IPS-20b (cell line): ENCODE measurements at regions not wholly inside any gene's neighbourhood (a gene's known extent, or its start where the extent isn't known, plus 50 kb on each side); places are given as distances from the start of the nearest gene placed in this dataset.

Experiments used
- H3K27ac ChIP-seq: one replicate; pipeline ENCODE4 v1.5.1; 2013; ENCODE audit warnings: low read length
- H3K27me3 ChIP-seq: 2 replicates; pipeline ENCODE4 v1.6.1; 2013; ENCODE audit warnings: mild to moderate bottlenecking, low read length, inconsistent platforms; ENCODE audit not compliant: insufficient read depth
- H3K36me3 ChIP-seq: 2 replicates; pipeline ENCODE4 v1.6.1; 2013; ENCODE audit warnings: low read depth, mild to moderate bottlenecking, inconsistent platforms, low read length, moderate library complexity; ENCODE audit not compliant: insufficient read depth
- H3K4me1 ChIP-seq: 2 replicates; pipeline ENCODE4 v1.6.1; 2013; ENCODE audit warnings: mild to moderate bottlenecking, control low read depth, inconsistent platforms, low read length, moderate library complexity; ENCODE audit not compliant: insufficient read depth
- H3K4me3 ChIP-seq: 2 replicates; pipeline ENCODE4 v1.5.1; 2013; ENCODE audit warnings: mild to moderate bottlenecking, low read length, inconsistent platforms
- H3K9ac ChIP-seq: 2 replicates; pipeline ENCODE4 v1.6.1; 2013; ENCODE audit warnings: low read depth, mild to moderate bottlenecking, inconsistent platforms, low read length, moderate library complexity
- H3K9me3 ChIP-seq: 2 replicates; pipeline ENCODE4 v1.6.1; 2013; ENCODE audit warnings: mild to moderate bottlenecking, low read depth, low read length, inconsistent platforms; ENCODE audit not compliant: insufficient read depth

DNA sequence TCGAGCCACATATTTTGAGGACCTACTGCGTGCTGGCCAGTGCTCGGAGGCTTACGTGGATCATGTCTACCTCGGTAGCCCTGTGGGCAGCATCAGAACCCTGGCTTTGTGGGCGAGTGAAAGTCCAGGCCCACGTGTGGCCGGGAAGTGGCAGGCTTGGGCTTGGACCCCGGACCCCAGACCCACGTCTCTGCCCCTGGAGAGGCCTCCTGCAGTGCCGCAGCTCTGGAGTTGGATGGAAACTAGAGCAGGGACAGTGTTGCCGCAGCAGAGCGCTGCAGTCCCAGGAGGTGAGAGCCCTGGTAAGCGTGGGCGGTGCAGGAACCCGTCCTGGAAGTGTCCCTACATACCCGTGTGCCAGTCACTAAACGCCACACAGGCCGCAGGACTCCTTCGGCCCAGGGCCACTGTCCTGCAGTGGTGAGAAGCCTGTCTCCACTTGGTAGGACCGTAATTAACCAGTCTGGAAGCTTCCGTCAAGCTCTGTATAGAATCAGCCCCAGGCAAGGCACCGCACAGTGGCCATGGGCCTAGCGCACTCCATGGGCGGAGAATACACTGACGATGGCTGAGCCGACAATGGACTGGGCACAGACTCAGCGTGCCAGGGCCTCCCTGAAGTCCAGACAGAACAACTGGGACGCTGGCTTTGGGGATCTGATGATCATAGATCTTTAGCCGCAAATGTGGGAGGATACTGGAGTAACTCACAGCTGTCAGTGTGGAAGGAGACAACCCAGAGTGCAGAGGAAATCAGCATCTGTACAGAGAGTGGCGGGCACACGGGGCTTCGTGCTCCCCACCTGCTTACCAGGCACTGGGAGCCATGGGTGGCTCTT is 219.5 kb downstream of the KIF26A start:
- Histone ChIP-seq H3K27ac (no peak overlapping the region), H3K27me3 (no peaks in the 10 kb centered on the region), H3K9ac (no peak overlapping the region), H3K4me1 (no peaks in the 10 kb centered on the region), H3K9me3 (no peaks in the 10 kb centered on the region), H3K36me3 (no peaks in the 10 kb centered on the region), H3K4me3 (no peak overlapping the region)

DNA sequence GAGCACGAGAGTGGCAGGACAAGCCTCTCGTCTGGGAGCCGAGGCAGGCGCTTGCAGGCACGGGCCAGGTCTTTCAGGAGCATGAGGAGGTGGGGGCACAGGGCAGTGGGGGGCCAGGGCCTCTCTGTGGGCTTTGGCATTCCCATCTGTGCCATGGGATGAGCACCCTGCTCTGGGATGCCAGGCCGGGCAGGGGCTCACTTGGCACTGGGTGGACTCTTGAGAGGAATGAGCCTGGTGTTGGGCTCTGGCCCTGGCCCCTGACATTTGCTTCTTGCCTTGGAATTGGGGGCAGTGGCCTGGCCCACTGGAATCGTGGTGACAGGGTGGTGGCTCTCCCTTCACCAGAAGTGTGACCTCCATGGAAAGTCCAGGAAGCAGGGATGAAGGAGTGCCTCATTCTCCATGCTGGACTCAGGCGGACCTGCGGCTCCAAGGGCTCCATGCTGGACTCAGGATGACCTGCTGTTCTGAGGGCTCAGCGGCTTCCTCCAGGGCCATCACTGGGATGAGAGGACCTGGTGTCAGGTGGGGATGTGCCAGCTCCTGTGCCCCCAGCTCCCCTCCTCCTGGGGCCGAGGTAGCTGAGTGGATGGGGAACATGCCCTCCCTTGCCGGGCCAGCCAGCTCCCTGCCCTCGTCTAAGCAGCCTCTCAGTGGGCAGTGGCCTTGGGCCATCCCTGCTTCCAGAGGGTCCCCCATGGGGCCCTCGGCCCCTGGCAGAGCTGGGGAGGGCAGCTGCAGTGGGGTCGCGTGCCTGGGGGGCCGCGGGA is 220.3 kb downstream of the KIF26A start:
- Histone ChIP-seq H3K4me1 (no peaks in the 10 kb centered on the region), H3K36me3 (no peaks in the 10 kb centered on the region), H3K4me3 (no peak overlapping the region), H3K9ac (no peak overlapping the region), H3K9me3 (no peaks in the 10 kb centered on the region), H3K27ac (no peak overlapping the region), H3K27me3 (no peaks in the 10 kb centered on the region)

DNA sequence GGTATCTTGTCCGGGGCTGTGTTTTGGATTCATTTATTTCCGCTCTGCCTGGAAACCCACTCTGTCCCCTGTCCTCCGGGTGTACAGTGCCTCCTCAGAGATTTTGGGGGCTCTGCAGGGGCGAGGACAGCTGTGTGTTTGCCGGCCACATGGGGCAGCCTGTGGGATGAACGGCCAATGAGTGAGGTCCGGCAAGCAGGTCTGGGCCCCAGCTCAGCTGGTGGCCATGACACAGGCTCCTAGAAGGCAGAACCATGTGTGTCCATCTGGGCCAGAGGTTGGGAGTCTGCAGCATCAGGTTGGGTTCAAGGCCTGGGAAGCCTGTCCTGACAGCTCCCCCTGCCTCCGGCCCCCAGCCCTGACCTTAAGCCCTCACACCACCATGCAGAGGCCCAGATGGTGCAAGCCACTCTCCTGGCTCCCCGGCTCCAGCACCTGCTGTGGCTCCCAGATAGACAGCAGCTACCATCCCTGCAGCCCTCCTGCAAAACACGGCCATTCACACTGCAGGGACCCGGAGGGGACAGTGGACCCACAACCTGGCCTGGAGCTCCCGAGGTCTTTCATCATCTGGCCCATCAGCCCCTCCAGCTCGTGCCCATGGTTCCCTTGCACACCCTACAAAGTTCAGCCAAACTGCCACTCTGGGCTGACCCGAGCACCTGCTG is 220.1 kb upstream of the C14orf180 start:
- Histone ChIP-seq H3K36me3 (no peaks in the 10 kb centered on the region), H3K9ac (no peak overlapping the region), H3K9me3 (no peaks in the 10 kb centered on the region), H3K27ac (no peak overlapping the region), H3K4me3 (no peak overlapping the region), H3K4me1 (no peaks in the 10 kb centered on the region), H3K27me3 (no peaks in the 10 kb centered on the region)

DNA sequence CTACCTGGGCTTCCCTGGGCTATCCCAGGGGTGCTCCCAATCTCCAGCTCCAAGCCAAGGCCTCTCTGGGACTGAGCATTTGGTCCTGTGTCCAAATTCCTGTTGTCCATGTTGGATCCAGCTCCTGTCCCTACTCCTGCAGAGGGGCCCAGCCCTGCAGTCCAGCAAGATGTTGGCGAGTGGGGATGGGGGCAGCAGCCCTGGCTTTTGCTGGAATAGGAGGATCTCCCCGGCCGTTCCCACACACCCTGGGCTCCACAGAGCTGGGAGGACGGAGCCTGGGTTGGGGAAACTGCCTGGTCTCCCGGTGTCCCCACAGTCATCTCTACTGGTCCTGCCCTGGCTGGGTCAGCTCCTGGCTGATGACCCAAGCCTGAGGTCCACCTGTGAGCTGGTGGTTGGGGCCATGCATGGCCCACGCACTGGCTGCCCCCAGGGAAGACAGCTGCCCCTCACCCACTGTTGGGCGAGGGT is 219.6 kb upstream of the C14orf180 start:
- H3K27me3 ChIP-seq: no peaks in the 10 kb centered on the region
- H3K9me3 ChIP-seq: no peaks in the 10 kb centered on the region
- H3K27ac ChIP-seq: no peak overlapping the region
- H3K4me3 ChIP-seq: no peak overlapping the region
- H3K4me1 ChIP-seq: no peaks in the 10 kb centered on the region
- no peaks in the 10 kb centered on the region for H3K36me3 ChIP-seq
- H3K9ac ChIP-seq: no peak overlapping the region

DNA sequence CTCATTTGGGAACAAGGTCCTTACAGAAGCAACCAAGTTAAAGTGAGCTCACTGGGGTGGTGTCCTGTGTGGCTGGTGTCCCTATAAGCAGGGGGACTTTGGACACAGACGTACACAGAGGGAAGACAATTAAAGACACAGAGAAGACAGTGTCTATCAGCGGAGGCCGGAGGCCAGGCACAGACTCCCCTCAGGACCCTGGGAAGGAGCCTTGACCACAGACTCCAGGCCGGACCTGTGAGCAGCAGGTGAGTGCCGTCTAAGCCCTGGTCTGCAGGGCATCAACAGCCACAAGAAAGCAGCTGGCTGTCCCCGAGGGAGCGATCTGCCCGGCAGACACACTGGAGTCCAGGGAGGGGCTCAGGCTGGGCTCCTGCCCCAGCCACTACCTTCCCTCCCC is 219.1 kb upstream of the C14orf180 start:
- no peaks in the 10 kb centered on the region for H3K36me3 ChIP-seq
- H3K9me3 ChIP-seq: no peaks in the 10 kb centered on the region
- no peak overlapping the region; the same call in 1 of the 2 replicates for H3K9ac ChIP-seq
- no peaks in the 10 kb centered on the region for H3K27me3 ChIP-seq
- H3K4me1 ChIP-seq: no peaks in the 10 kb centered on the region
- H3K4me3 ChIP-seq: no peak overlapping the region
- H3K27ac ChIP-seq: no peak overlapping the region

DNA sequence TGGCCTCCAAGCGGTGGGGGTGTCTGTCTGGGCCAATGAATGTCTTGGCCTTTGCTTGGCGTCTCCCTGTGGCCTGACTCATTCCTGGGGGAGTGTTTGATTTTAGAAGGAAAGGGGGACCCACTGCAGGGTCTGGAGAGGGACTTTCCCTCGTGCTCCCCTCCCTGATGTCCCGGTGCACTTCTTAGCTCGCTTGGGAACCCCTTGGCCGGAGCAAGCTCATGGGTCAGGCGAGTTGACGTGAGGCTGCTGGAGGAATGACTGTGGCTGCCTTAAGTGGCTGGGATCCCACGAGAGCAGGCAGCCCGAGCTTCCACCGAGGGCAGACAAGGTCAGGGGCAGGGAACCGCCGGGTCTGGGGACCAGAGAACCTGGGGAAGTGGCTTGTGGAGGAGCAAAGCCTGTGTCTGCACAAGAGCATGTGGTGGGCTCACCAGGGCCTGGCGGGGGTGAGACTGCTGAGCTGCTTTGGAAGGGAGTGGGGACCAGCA is 218.4 kb upstream of the C14orf180 start:
- Histone ChIP-seq H3K27me3 (no peaks in the 10 kb centered on the region), H3K27ac (no peak overlapping the region), H3K4me1 (no peaks in the 10 kb centered on the region), H3K9ac (no peak overlapping the region), H3K4me3 (no peak overlapping the region), H3K9me3 (no peaks in the 10 kb centered on the region), H3K36me3 (no peaks in the 10 kb centered on the region)

DNA sequence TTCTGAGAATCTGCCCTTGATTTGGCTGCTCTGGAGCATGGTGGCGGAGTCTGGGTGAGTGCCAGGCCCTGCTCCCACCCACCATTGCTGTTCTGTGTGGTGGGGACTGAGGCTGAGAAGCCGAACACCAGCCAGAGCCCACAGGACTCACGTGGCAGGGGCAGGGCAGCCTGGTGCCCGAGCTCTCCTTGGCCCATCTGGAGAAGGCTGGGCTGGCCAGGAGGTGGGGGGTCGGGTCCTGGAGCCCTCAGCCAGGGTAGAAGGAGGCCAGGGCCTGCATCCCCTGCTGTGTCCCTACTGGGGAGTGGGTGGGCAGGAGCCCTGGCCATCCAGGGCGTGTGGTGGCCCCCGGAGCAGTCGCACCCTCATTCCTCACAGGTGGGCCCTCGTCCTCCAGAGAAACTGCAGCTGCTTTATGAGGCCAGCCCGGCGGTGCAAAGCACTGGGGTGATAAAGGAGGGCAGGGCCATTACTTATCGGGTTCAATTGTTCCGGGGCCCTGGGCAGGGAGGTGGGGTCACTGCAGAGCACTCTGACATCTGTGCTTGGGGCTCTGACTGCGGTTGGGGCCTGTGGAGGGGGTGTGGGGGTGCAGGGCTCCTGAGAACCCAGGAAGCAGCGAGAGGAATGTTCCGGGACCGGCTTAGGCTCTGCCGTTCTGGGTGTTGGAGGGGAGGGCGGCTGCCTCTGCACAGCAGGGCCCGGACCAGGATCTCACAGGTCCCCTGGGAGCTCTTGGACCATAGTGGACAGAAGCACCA is 217.5 kb upstream of the C14orf180 start:
- H3K9me3 ChIP-seq: no peaks in the 10 kb centered on the region
- no peak overlapping the region for H3K9ac ChIP-seq
- no peak overlapping the region for H3K27ac ChIP-seq
- no peak overlapping the region for H3K4me3 ChIP-seq
- no peaks in the 10 kb centered on the region for H3K27me3 ChIP-seq
- H3K36me3 ChIP-seq: no peaks in the 10 kb centered on the region
- no peaks in the 10 kb centered on the region for H3K4me1 ChIP-seq

DNA sequence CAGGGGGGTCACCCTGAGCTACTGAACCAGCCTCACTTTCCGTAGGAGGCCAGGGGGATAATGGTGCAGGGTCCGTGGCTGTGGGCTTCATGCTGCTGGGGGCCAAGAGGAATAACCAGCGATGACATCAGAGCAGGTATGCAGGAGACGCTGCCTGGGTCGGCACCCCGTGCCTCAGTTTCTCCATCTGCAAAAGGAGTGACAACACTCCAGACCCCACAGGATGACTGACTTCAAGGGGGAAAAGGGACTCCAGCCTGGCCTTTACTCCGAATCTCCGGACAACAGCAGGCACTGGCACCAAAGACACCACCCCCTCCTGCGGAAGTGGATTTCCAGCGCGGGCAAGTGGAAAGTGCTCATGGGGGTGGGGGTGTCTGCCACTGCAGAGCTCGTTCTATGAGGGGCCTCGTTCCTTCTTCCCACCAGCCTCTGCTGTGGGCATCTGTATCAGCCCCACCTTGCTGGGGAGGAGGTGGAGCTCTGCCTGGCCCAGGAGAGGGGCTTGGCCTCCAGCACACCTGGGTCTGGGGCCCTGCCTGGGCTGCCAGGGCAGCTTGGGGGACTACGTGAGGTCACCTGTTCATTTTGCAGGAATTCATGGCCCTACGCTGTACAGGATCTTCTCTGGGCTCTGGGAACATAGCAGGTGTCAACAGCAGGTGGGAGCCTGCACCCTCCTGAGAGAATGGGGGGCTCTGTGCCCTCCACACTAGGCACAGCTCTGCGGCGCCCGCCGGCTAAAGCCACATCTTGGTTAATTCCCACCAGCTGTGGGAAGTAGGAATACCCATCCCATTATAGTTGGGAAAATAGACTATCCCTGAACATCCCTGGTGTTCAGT is 216.6 kb upstream of the C14orf180 start:
- H3K4me1 ChIP-seq: no peaks in the 10 kb centered on the region
- no peaks in the 10 kb centered on the region for H3K9me3 ChIP-seq
- H3K27me3 ChIP-seq: no peaks in the 10 kb centered on the region
- no peak overlapping the region for H3K27ac ChIP-seq
- H3K36me3 ChIP-seq: no peaks in the 10 kb centered on the region
- no peak overlapping the region for H3K9ac ChIP-seq
- H3K4me3 ChIP-seq: no peak overlapping the region

DNA sequence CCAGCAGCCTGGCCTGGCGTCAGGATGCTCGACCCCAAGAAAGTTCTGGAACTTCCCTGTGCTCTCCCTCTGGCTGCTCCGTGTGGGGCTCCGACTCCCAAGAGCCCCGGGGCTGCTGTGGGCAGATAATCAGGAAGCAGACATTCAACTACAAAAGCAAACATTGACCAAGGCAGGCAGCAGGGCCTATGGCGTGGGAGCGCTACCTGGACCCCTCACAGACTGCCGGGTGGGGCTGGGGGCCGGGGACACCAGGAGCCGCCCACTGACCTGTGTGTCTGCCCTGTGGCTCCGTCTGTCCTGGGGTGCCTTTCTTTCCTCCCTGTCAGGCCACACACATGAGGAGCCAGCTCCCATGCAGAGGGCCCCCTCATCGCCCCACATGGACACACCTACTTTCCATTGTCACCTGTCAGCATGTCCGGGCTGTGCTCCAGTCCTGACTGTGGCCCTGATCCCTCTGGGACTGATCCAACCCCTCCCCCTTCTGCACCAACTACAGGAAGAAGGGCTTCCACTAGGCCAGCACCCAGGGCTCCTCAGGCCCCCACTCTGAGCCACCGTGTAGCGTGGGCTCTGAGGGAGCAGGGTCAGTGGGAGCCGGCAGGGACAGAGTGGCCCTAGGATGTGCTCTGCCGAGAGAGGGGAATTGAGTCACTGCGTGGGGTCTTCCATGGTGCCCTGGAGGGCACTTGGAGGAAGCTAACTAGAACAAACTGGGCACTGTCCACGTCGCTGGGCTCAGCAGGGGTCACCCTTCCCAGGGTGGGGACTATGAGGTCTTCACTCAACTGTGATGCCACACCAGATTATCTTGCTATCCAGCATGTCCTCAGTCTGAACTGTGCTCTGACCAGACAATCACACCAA is 215.4 kb upstream of the C14orf180 start:
- H3K36me3 ChIP-seq: no peaks in the 10 kb centered on the region
- H3K4me3 ChIP-seq: no peak overlapping the region
- H3K9ac ChIP-seq: no peak overlapping the region
- H3K4me1 ChIP-seq: no peaks in the 10 kb centered on the region
- H3K27ac ChIP-seq: no peak overlapping the region
- no peaks in the 10 kb centered on the region for H3K27me3 ChIP-seq
- no peaks in the 10 kb centered on the region for H3K9me3 ChIP-seq

DNA sequence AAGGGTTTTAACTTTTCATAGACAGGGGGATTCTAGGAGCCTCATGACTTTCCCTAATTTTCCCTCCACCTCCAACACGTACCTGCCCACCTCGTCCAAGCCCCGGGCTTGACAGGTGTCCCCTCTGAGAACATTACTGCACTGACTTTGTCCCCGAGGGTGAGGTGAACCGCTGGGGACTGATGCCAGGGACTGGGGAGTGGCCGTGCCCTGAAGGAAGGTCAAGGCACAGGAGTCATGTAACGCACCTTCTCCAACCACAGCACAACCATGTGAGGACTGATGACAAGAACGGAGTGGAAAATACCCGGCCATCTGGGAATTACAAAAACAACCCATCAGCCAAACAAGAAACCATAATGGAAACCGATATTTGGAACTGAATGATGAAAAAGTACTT is 214.7 kb upstream of the C14orf180 start:
- Histone ChIP-seq H3K27ac (no peak overlapping the region), H3K9ac (no peak overlapping the region), H3K4me3 (no peak overlapping the region), H3K27me3 (no peaks in the 10 kb centered on the region), H3K36me3 (no peaks in the 10 kb centered on the region), H3K4me1 (no peaks in the 10 kb centered on the region), H3K9me3 (no peaks in the 10 kb centered on the region)
